Midbrain (tissue), 1 donor: ENCODE measurements at regions not wholly inside any gene's neighbourhood (a gene's known extent, or its start where the extent isn't known, plus 50 kb on each side); places are given as distances from the start of the nearest gene placed in this dataset.

Source experiments
- DNase-seq: peaks from one replicate; lab custom pipeline; 2025; lab: John Stamatoyannopoulos, UW

DNA sequence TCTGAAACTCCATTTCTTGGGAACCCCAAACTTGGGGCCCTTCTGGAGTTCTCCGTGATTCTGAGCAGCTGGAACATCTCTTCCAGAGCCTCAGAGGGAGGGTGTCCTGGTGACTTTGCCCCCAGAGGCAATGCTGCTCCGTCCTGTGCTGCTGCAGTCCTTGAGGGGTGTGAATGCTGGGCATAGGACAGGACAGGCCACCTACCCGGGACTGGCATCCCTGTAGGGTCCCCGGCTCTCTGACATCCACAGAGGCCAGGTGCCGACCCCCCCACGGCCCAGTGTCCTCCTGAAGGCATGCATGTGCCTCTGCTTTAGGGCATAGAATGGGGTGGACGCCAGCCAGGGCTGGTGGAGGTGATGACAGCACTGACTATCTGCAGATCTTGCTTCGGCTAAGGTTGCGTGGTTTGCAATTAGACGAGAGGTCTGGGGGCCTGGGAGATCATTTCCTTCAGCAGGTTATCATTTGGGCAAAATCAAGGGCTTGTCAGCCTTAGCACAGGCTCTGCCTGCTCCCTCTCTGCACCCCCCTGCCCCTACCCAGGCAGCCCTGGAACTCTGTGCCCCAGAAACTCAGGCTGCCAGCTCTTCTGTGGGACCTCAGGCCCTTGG lies 136.9 kb upstream of the GPR26 start:
- DNase-seq, result no peak

DNA sequence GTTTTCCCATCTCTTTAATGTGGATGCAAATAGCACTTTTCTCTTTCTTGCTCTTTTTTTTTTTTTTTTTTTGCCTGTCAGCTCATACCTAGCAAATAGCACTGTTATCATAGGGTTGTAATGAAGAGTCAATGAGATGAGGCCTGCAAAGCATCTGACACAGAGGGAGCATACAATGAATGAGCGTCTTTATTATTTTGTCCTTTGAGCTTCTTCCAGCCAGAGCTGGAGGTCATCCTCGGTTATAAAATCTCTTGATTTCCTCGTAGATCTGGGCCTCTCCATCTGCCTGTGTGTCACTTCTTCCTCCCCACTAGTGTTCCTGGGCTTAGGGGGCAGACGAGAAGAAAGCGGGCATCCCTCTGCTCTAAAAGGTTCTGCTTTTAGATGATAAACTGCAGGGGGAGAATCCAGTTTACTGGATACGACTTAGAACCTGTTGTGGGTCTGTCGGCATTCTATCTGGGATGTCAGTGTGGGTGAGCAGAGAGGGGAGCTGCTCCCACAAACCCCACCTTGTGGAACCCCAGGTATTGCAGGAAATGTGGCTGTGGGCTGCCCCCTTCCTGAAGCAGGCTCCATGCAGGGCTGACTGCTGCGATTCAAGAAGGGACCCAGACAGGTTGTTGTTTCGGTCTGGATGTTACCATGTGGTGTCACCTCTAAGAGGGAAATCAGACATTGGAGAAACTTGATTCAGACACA lies 135.8 kb upstream of the GPR26 start:
- DNase-seq, result peak; percentile 32

DNA sequence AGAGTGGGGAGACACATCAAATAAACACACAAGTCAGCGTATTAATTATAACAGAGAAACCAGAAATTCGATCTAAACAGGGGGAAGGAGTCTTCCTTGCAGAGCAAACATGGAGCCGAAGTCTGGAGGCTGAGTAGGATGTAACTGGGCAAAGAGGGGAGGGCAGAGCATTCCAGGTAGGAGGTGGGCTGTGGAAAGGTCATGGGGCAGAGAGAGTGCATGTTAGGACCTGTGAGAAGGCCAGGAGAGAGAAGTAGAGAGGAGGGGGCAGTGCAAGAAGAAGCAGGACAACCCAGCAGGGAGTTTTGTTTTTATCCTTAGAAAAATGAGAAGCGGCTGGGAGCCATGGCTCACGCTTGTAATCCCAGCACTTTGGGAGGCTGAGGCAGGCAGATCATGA lies 130.8 kb upstream of the GPR26 start:
- no peak for DNase-seq

DNA sequence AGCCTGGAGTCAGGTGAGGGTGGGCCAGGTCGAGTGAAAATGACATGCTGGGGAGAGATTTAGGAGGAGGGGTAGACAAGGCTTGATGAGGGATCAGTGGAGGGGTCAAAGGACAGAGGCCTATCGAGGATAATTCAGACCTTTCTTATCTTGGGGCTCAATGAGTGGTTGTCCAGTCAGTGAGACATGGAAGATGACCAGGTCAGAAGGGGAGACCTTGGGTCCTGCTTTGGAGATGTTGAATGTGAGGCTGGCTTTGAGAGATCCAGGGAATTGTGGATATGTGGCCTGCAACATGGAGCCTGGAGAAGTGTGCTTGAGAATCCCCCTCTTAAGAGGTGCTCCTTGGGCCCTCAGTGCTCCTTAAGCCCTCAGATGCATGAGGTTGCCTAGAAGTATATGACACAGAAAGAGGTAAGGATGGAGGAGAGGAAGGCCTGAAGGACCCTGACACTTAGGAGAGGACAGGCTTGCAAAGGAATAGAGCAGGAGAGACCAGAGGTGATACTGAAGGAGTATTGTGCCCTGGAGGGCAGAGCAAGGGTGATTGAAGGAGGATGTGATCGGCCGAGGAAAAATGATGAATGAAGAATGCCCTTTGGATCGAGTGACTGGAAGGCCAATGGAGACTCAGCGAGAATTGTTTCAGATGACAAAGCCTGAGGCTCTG lies 129.8 kb upstream of the GPR26 start:
- no peak for DNase-seq

DNA sequence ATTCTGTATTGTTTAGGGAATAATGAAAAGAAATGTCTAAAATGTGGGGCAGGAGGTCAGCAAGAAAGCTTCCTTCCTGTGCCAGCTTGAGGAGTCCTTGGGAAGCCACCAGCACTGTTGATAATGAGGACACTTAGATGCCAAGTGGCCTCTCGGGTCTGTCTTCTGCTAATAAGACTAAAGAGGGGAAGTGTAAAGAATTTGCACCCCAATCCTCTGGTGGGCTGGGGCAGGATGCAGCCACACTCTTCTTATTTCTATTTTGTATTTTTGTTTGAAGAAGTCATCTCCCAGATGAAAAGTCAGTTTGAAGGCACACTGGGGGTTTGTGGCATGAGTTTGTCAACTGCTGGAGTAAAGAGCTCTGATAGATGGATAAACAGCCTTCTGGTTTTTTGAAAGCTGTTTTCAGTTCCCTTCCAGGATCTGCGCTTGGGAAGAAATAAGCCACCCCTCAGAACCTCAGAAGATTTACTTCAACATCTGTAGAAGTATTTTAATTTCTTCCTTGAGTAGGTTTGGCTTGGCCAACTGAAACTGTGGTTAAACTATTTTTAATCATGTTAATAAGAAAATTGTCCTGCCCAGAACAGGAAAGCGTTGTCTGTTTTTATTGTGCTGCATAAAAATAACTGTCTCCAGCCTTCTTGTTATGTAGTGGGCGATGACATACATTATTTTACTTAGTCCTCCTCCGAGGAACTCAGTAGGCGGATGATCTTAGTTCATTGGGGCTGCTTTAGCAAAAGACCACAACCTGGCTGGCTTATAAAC lies 128.8 kb upstream of the GPR26 start:
- DNase-seq, result no peak

DNA sequence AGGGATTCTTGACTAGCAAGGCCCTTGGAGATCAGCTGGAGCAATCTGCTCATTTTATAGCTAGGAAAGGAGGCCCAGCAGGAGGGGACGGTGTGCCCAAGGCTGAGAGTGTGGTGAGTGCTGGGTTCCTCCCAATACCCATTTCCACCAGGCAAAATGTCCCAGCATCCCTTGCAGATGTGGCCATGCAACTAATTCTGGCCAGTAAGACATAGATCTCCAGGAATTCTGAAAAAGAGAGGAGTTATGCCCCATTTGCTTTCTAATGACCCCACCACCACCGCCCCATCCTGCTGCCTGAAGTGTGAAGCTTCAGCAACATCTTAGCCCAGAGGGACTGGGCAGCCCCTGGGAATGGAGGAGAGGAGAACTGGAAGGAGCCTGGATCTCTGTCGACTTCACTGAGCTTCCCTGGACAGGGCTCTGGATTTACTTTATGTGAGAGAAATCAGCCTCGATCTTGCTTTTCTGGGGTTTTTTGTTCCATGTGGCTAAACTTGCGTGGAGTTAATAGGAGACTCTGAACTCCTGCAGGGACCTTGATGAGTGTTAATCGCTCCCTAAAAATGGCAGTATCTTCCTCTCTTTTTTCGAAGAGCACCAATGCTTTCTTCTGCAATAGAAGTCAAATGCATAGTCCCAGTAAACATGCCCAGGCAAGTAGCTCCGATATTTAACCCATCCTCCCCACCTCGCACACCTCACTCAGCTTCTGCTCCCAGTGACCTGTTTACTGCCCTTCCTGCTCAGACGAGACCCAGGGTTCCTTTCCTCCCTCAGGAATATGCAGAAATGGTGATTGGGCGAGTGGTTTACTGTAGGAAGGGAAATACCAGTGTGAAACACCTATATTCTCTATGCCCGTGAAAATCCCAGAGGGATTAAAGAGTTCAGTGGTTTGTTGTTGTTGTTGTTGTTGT lies 127.5 kb upstream of the GPR26 start:
- DNase-seq, result no peak

GRCh38 chr10:123544986-123545385 lies 121.2 kb upstream of the GPR26 start:
- DNase-seq, result no peak

DNA sequence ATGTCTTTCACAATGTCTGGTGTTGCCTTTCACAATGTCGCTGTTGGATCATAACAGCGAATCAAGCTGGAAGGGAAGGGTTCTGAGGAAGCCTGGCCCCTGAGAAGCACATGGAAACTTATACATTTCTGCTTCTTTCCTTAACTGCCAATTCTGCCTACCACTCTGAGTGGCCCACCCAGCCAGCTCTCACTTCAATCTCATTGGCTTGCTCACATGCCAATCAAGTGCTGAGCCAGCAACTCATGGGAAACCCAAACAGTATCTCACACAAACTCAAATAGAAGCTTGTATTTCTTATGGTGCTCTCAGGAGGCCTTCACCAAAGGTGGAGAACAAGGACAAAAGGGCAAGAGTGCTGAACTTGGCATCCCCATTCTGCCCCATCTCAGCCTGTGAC lies 117.4 kb upstream of the GPR26 start:
- DNase-seq, result no peak

DNA sequence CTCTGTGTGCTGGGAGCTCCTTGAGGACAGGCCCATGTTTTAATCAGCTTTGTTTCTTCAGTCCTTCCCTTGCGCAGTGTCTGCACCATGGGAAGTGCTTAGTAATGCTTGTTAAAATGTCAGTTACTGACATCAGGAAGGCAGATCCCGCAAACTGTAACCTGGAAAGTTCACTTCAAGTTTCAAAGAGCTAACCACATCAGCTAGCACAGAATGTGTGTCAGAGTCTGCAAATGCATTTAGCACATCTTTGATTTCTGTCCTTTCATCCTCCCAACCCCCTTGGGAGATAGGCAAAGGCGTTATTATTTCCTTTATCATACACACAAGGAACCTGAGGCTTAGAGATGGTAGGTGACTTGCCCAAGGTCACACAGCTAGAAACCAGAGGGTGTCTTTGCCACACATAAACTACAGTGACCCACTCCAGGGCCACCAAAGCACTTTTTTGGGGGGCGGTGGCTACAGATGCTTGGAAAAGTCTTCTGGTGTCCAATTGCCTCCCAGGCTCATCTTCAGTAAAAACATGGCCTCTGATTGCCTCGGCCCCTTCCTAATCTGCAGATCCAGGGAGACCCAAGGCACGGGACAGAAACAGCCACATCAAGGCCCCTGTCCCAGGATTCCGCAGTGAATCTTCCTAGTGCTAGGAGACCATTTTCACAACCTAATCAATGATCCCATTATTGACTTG lies 116.2 kb upstream of the GPR26 start:
- no peak for DNase-seq

GRCh38 chr10:123550675-123551096 lies 115.5 kb upstream of the GPR26 start:
- no peak for DNase-seq

GRCh38 chr10:123551259-123551658 lies 114.9 kb upstream of the GPR26 start:
- no peak for DNase-seq

GRCh38 chr10:123552760-123553554 lies 113.2 kb upstream of the GPR26 start:
- DNase-seq, result no peak

GRCh38 chr10:123553810-123554430 lies 112.2 kb upstream of the GPR26 start:
- DNase-seq, result no peak

DNA sequence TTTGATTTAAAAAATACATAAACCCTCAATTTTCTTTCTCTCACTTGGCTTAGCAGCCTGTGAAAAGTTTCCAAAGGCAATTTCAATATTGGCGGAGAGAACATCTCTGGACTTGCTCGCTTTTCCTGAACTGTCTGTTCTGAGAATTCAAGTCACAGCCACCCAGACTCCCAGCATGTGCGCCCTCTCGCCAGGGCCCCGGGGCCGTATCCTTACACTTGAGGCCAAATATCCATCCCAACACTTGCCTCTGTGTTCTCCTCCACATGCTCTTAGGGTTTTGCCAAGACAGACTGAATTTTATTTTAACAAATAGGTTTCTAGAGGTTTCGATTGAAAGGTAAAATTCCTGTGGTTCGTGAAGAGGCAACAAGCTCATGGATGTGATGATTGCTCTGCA lies 111.5 kb upstream of the GPR26 start:
- no peak for DNase-seq

GRCh38 chr10:123555616-123556015 lies 110.5 kb upstream of the GPR26 start:
- DNase-seq, result no peak

GRCh38 chr10:123556049-123556448 lies 110.1 kb upstream of the GPR26 start:
- DNase-seq, result no peak

DNA sequence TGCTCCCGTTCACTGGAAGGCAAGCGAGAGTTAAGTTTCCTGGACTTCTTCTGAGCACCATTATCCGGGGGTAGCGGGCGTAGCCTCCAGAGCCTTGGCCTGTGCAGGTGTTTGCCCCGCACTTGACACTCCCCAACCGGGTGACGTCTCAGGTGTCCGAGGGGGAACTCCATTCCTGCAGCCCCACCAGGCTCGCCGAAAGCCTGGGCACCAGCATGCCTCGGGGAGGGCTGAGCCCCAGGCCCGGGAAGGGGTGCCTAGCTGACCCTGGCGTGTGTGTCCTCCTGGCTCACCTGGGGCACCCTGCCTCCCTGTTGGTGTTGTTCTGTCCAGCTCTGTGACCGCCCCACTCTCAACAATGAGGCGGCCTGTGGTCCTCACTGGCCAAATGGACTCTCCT lies 109.4 kb upstream of the GPR26 start:
- no peak for DNase-seq

- DNase-seq, result no peak
Observed at GRCh38 chr10:123557366-123558108, 108.6 kb upstream of the GPR26 start.

GRCh38 chr10:123558651-123559050 lies 107.5 kb upstream of the GPR26 start:
- DNase-seq, result no peak
